ENCODE measurements at regions not wholly inside any gene's neighbourhood (a gene's known extent, or its start where the extent isn't known, plus 50 kb on each side); places are given as distances from the start of the nearest gene placed in this dataset.

- Mint-ChIP-seq H3K27me3 (no peaks in the 10 kb centered on the region), H3K4me1 (no peaks in the 10 kb centered on the region), H3K36me3 (no peaks in the 10 kb centered on the region), H3K9me3 (no peaks in the 10 kb centered on the region), H3K27ac (no peak overlapping the region), H3K4me3 (no peak overlapping the region)
- DNase-seq (ENCODE audit: low spot score in 2 of 2) (no peak), ATAC-seq (ENCODE audit: low read depth) (no peak)
Observed at GRCh38 chr14:97298736-97299135, 501.6 kb downstream of the VRK1 start.

DNA sequence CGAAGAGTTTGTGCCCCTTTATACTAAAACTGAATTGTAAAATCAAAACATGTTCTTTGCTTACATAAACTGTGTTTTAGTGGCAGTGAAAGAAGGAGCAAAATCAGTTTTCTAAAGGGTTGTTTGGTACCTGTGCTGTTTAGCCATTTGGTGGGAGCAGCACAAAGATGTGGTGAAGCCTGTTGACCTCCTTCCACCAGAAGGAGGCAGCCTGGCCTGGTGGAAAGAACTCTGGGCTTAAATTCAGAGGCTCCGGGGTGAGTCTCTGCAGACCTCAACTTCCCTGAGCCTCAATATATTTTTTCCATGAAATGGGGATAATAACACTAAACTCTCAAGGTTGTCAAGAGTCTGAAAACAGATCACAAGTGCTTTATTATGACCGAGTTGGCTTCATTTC, 502.5 kb downstream of the VRK1 start:
- H3K9me3 Mint-ChIP-seq: no peaks in the 10 kb centered on the region
- no peak overlapping the region for H3K27ac Mint-ChIP-seq
- H3K27me3 Mint-ChIP-seq: no peaks in the 10 kb centered on the region
- no peaks in the 10 kb centered on the region for H3K36me3 Mint-ChIP-seq
- H3K4me3 Mint-ChIP-seq: no peak overlapping the region
- DNase-seq (ENCODE audit: low spot score in 2 of 2) (no peak), ATAC-seq (ENCODE audit: low read depth) (no peak)
- no peaks in the 10 kb centered on the region for H3K4me1 Mint-ChIP-seq

DNA sequence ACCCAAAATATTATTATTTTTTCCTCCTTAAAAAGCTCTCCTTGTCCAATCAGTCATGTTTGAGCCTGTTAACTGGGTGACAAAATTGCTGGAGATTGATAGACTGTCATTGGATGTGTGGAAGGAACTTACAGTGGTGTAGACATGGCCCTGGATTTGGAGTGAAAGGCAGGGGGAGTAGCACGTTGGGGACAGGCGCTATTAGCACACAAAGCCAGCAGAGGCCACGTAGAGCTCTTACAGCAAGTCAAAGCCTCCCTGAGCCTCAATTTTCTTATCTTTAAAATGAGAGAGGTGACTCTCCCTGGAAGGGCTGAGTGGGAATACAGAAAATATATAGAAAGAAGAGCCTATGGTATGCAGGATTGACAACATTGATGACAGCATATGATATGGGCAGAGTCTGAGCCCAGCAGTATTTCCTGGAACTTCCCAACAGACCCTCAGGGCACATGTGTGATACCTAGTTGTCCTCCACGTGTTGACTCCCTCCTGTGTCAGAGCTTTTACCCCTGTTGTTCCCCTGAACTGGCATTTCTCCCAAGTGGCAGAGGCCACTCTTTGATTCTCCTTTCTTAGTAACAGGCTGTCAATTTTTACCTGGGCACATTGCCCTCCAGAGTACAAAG, 504.9 kb downstream of the VRK1 start:
- DNase-seq (ENCODE audit: low spot score in 2 of 2): no peak

GRCh38 chr14:97306133-97306759, 509.1 kb downstream of the VRK1 start:
- H3K36me3 Mint-ChIP-seq: no peaks in the 10 kb centered on the region
- H3K27me3 Mint-ChIP-seq: peaks cover 2% of the 10 kb centered on the region
- no peak for ATAC-seq (ENCODE audit: low read depth)
- no peaks in the 10 kb centered on the region for H3K4me1 Mint-ChIP-seq
- H3K27ac Mint-ChIP-seq: no peak overlapping the region
- DNase-seq (ENCODE audit: low spot score in 2 of 2): no peak
- H3K9me3 Mint-ChIP-seq: no peaks in the 10 kb centered on the region
- H3K4me3 Mint-ChIP-seq: no peak overlapping the region

More for the DNA sequence above, 504.9 kb downstream of the VRK1 start:
- H3K4me1 Mint-ChIP-seq: no peaks in the 10 kb centered on the region
- H3K4me3 Mint-ChIP-seq: no peak overlapping the region
- no peaks in the 10 kb centered on the region for H3K27me3 Mint-ChIP-seq
- no peak for ATAC-seq (ENCODE audit: low read depth)
- H3K36me3 Mint-ChIP-seq: no peaks in the 10 kb centered on the region
- H3K9me3 Mint-ChIP-seq: no peaks in the 10 kb centered on the region
- no peak overlapping the region for H3K27ac Mint-ChIP-seq

DNA sequence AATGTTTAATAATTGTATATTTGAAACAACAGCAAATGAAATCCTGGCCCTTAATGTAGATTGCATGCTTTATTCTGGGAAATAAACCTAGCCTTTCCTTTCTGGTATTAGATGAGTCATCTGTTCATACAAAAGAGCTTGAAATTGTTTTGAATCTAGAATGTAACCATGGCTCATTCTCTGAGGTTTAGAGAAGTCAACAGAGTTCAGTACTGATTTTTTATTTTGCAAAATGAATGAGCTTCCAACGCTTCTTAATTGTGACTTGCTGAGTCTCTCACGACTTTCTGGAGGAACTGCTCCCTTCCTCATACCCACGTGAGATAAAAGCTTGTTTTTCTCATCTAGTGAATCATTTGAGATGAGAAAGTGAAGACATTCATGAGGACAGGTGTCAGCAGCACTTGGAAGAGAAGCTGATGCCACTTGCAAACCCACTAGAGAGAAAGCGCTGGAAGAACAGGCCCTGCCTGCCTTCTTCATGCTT, 509.6 kb downstream of the VRK1 start:
- Mint-ChIP-seq H3K27ac (no peak overlapping the region), H3K4me1 (no peaks in the 10 kb centered on the region), H3K4me3 (no peak overlapping the region), H3K27me3 (peaks cover 2% of the 10 kb centered on the region), H3K36me3 (no peaks in the 10 kb centered on the region), H3K9me3 (no peaks in the 10 kb centered on the region)
- no peak for ATAC-seq (ENCODE audit: low read depth)
- DNase-seq (ENCODE audit: low spot score in 2 of 2): no peak

DNA sequence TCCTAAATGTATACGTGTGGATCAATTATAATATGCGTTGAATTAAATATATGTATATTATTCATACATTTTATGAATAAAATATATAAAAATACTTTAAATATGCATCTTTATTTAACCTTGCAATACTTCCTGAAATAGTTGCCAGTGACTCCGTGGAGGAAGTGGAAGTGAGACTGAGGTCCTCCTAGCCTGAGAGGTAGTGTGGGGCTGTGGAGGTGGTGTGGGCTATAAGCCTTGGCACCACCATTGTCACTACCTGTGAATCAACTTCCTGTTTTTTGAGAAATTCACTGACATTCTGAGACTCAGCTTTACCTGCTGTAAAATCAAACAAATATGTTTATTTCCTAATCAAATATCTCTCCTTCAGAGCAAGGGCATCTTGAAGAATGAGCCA, 514.2 kb downstream of the VRK1 start:
- H3K27me3 Mint-ChIP-seq: peaks cover 2% of the 10 kb centered on the region
- ATAC-seq (ENCODE audit: low read depth) (no peak), DNase-seq (ENCODE audit: low spot score in 2 of 2) (no peak)
- peaks cover 3% of the 10 kb centered on the region for H3K9me3 Mint-ChIP-seq
- H3K4me1 Mint-ChIP-seq: no peaks in the 10 kb centered on the region
- no peak overlapping the region for H3K27ac Mint-ChIP-seq
- no peaks in the 10 kb centered on the region for H3K36me3 Mint-ChIP-seq
- no peak overlapping the region for H3K4me3 Mint-ChIP-seq

- H3K4me3 Mint-ChIP-seq: no peak overlapping the region
- ATAC-seq (ENCODE audit: low read depth): no peak
- no peak overlapping the region for H3K27ac Mint-ChIP-seq
- peaks cover 3% of the 10 kb centered on the region for H3K9me3 Mint-ChIP-seq
- no peaks in the 10 kb centered on the region for H3K36me3 Mint-ChIP-seq
- peaks cover 2% of the 10 kb centered on the region for H3K27me3 Mint-ChIP-seq
- DNase-seq (ENCODE audit: low spot score in 2 of 2): no peak
- no peaks in the 10 kb centered on the region for H3K4me1 Mint-ChIP-seq
Observed at GRCh38 chr14:97312910-97313309, 515.7 kb downstream of the VRK1 start.

DNA sequence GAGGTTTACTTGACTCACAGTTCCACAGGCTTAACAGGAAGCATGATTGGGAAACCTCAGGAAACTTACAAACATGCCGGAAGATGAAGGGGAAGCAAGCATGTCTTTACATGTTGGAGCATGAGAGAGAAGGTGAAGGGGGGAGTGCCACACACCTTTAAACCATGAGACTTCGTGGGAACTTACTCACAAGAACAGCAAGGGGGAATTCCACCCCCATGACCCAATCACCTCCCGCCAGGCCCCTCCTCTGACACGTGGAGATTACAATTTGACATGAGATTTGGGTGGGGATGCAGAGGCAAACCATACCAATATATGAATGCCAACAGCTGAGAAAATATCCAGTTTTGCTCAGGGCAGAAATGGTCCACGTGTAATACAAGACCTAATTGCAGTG, 518.6 kb downstream of the VRK1 start:
- H3K27me3 Mint-ChIP-seq: no peaks in the 10 kb centered on the region
- H3K9me3 Mint-ChIP-seq: peaks cover 6% of the 10 kb centered on the region
- ATAC-seq (ENCODE audit: low read depth) (no peak), DNase-seq (ENCODE audit: low spot score in 2 of 2) (no peak)
- no peaks in the 10 kb centered on the region for H3K36me3 Mint-ChIP-seq
- H3K4me3 Mint-ChIP-seq: no peak overlapping the region
- H3K27ac Mint-ChIP-seq: no peak overlapping the region
- no peaks in the 10 kb centered on the region for H3K4me1 Mint-ChIP-seq

- DNase-seq (ENCODE audit: low spot score in 2 of 2) (no peak), ATAC-seq (ENCODE audit: low read depth) (no peak)
- no peak overlapping the region for H3K4me3 Mint-ChIP-seq
- H3K27me3 Mint-ChIP-seq: no peaks in the 10 kb centered on the region
- peaks cover 10% of the 10 kb centered on the region for H3K9me3 Mint-ChIP-seq
- H3K4me1 Mint-ChIP-seq: no peaks in the 10 kb centered on the region
- no peak overlapping the region for H3K27ac Mint-ChIP-seq
- no peaks in the 10 kb centered on the region for H3K36me3 Mint-ChIP-seq
Observed at GRCh38 chr14:97318380-97318779, 521.2 kb downstream of the VRK1 start.

GRCh38 chr14:97319691-97320090, 522.5 kb downstream of the VRK1 start:
- no peak overlapping the region for H3K4me3 Mint-ChIP-seq

GRCh38 chr14:97328743-97329142, 531.6 kb downstream of the VRK1 start:
- H3K4me1 Mint-ChIP-seq: no peaks in the 10 kb centered on the region
- ATAC-seq (ENCODE audit: low read depth) (no peak), DNase-seq (ENCODE audit: low spot score in 2 of 2) (no peak)
- H3K4me3 Mint-ChIP-seq: no peak overlapping the region
- peaks cover 2% of the 10 kb centered on the region for H3K27me3 Mint-ChIP-seq
- no peaks in the 10 kb centered on the region for H3K36me3 Mint-ChIP-seq
- peaks cover 2% of the 10 kb centered on the region for H3K9me3 Mint-ChIP-seq
- H3K27ac Mint-ChIP-seq: no peak overlapping the region

More at GRCh38 chr14:97319691-97320090, 522.5 kb downstream of the VRK1 start:
- ATAC-seq (ENCODE audit: low read depth) (no peak), DNase-seq (ENCODE audit: low spot score in 2 of 2) (no peak)
- Mint-ChIP-seq H3K9me3 (peaks cover 8% of the 10 kb centered on the region), H3K36me3 (no peaks in the 10 kb centered on the region), H3K27ac (no peak overlapping the region), H3K4me1 (no peaks in the 10 kb centered on the region), H3K27me3 (no peaks in the 10 kb centered on the region)

DNA sequence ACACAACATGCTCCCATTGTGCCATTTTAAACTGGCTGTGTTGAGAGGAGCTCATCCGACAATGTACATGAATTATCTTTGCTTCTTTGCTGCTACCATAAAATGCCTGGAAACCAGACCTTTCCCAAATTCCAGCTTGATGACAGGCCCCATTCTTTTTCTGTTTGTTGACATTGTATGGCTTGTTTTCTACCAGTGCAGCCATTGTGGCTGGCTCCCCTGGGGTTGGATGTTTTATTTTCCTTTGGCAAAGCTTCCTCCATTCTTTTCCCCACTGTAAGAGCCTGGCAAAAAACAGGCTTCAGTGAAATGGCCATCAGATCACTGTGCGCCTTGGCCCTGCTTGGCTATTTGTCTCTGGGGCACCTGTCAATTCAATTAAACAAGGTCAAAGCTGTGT, 532.5 kb downstream of the VRK1 start:
- peaks cover 2% of the 10 kb centered on the region for H3K27me3 Mint-ChIP-seq
- ATAC-seq (ENCODE audit: low read depth) (no peak), DNase-seq (ENCODE audit: low spot score in 2 of 2) (no peak)
- no peak overlapping the region for H3K27ac Mint-ChIP-seq
- H3K36me3 Mint-ChIP-seq: no peaks in the 10 kb centered on the region
- H3K4me1 Mint-ChIP-seq: no peaks in the 10 kb centered on the region
- peaks cover 2% of the 10 kb centered on the region for H3K9me3 Mint-ChIP-seq
- H3K4me3 Mint-ChIP-seq: no peak overlapping the region

- Mint-ChIP-seq H3K4me1 (no peaks in the 10 kb centered on the region), H3K36me3 (no peaks in the 10 kb centered on the region), H3K27me3 (peaks cover 2% of the 10 kb centered on the region), H3K9me3 (peaks cover 2% of the 10 kb centered on the region), H3K4me3 (no peak overlapping the region), H3K27ac (no peak overlapping the region)
- no peak for DNase-seq (ENCODE audit: low spot score in 2 of 2)
- no peak for ATAC-seq (ENCODE audit: low read depth)
Observed at GRCh38 chr14:97331058-97331457, 533.9 kb downstream of the VRK1 start.

- Mint-ChIP-seq H3K9me3 (peaks cover 2% of the 10 kb centered on the region), H3K4me1 (no peaks in the 10 kb centered on the region), H3K27ac (no peak overlapping the region), H3K27me3 (peaks cover 2% of the 10 kb centered on the region), H3K36me3 (no peaks in the 10 kb centered on the region), H3K4me3 (no peak overlapping the region)
- ATAC-seq (ENCODE audit: low read depth): no peak
- DNase-seq (ENCODE audit: low spot score in 2 of 2): no peak
Observed at GRCh38 chr14:97331526-97331925, 534.3 kb downstream of the VRK1 start.

DNA sequence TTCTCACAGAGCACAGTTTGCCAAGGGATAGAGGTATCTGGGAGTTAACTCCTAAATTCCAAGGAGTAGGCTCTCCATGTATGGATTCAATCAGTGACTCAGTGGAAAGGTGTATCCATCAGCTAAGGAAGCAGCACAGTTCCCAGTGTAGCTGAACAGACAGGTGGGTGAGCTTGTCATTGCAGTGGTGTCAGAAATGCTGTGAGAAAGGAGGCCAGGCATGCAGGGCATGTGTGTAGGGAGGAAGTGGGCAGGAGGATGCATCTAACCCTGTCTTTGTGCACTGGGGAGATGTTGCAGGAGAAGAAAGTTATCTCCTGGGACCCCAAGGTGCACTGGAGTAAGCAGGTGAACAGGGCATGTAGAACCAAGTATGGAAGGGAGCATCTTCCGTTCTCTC, 539.0 kb downstream of the VRK1 start:
- Mint-ChIP-seq H3K27ac (no peak overlapping the region), H3K9me3 (peaks cover 9% of the 10 kb centered on the region), H3K4me3 (no peak overlapping the region), H3K36me3 (peaks cover 1% of the 10 kb centered on the region), H3K27me3 (no peaks in the 10 kb centered on the region), H3K4me1 (no peaks in the 10 kb centered on the region)
- DNase-seq (ENCODE audit: low spot score in 2 of 2): no peak
- no peak for ATAC-seq (ENCODE audit: low read depth)
